Stimulated activated CD8-positive, alpha-beta memory T cell treated with anti-CD3 and anti-CD28 coated beads, Interleukin-7, amount 100 ng/mL, for 24 hours (primary cell): ENCODE measurements at regions not wholly inside any gene's neighbourhood (a gene's known extent, or its start where the extent isn't known, plus 50 kb on each side); places are given as distances from the start of the nearest gene placed in this dataset.

ENCODE experiments used
- DNase-seq: peaks from one replicate; pipeline ENCODE4 v3.0.0-alpha.2; 2020; ENCODE audit warnings: low read depth

DNA sequence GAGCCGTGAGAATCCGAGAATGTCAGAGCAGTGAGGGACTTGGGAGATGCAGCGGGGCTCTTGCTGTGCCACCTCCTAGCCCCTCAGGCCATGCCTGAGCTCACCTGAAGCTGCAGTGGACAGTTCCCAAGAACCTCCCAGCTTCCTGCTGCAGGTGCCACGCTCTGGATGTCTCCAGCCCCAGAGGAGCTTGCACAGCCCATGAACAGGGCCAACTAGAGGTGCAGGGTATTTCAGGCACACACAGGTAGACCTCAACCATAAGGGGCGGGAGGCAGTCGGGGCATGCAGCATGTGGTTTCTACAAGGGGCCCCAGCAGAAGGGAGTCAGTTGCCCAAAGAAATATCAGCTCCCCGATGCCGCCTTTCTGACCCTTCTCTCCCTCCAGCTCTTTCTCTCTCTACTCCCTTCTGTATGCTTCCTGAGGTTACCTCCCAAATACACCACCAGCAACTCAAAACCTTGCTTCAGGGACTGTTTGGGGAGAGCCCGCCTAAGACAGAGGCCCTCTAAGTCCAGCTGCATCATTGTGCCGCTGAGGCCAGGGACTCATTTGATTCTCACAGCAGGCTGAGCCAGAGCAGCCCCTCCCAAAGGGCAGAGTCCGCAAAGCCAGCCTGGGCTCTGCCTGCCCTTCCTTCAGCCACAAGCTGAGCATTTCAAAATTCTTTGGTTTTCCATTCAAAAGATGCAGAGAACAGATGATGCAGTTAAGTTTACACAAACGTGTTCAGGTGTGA, 209.8 kb downstream of the MATN1 start:
- no peak for DNase-seq

DNA sequence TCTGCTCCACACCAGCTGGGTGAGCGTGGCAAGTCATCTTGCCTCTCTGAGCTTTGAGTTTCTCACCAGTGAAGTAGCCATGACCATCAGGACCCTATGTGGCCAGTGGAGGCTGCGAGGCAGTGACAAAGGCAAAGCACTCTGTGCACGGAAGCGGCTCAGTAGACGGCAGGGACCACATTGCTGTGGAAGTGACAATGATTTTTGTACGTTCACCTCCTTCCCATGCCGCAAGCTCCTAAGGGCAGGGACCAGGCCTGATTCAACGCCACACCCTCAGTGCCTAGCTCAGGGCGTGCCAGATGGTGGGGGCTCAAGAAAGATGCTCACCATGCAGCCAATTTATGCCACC, 210.5 kb downstream of the MATN1 start:
- DNase-seq = no peak

DNA sequence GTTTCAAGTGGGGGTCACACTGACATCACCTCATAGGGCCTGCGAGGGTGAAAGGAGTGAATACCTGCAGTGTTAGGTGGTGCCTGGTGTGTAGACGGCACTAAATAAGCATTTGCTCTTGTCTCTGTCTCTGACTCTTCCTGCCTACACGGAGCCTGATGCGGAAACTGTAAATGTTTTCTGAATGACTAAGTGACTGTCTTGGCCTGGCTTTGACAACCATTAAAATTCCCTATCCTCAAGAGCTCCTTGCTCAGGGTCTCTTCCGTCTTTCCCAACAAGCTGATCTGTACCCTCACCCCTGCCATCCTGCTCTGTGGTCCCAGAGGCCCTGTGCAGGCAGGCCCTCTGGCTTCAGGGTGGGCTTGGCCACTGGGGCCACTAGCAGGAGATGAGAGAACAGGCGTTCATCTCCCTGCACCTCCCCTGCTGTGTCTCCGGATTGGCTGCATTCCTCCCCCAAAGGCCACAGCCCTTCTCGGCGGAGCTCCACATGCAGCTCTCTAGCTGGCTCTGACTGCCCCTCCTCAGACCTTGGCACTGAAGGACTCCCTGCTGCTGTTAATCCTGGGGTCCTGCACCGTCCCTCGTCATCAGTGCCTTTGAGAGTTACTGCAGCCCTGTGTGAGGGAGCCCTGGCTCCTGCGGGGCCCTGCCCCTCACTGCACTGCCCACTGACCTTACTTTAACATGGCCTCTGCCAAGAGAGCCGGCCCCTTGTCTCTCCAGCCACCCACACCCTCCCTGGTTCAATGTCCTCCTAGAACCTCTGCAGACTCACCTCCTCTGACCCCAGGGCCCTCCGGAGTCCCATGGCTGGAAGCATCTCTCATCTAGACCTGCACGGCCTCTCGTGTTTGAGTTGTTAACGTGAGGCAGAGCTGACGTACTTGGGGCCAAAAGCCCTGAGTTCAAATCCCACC, 211.1 kb downstream of the MATN1 start:
- no peak for DNase-seq

DNA sequence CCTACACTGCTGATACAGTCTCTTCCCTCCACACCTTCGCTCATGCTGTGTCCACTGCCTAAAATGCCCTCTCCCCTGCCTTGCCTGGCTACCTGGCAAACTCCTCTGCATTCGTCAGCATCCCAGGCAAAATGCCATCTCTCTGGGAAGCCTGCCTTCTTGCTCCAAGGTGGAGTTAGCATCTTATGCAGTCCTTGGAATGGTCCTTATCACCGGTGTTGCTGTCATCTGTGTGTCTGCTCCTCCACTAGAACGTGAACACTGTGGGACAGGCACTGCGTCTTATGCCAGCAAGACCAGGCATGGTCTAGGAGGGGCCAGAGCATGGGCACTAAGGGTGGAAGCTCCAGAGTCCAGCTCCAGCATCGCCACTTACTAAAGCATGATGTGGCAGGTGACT, 211.8 kb downstream of the MATN1 start:
- no peak for DNase-seq

DNA sequence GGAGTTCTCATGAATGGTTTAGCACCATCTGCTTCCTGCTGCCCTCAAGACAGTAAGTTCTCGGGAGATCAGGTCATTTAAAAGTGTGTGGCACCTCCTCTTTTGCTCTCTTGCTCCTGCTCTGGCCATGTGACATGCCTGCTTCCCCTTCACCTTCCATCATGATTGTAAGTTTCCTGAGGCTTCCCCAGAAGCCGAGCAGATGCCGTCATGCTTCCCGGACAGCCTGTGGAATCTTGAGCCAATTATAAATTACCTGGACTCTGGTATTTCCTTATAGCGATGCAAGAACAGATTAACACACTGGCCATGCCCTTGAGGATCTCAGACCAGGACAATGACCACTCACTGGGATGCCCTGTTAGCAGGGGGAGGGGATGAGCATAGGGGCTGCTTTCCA, 212.3 kb downstream of the MATN1 start:
- no peak for DNase-seq

DNA sequence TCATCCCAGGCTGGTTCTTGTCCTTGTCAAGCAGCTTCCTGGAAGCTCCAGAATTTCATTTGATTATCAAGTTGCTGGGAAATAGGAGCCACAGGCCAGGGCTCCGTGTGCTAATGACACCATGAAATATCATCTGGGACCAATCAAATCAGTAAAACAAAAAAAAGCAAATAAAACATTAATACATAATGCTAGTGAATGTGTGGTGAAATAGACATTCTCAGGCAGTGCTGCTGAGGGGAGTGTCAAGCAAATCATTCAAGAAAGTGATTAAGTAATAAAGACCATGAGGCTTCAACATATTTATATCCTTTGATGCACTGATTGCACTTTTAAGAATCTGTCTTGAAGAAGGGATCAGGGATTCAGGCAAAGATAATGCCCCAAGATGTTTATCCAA, 213.7 kb downstream of the MATN1 start:
- no peak for DNase-seq

DNA sequence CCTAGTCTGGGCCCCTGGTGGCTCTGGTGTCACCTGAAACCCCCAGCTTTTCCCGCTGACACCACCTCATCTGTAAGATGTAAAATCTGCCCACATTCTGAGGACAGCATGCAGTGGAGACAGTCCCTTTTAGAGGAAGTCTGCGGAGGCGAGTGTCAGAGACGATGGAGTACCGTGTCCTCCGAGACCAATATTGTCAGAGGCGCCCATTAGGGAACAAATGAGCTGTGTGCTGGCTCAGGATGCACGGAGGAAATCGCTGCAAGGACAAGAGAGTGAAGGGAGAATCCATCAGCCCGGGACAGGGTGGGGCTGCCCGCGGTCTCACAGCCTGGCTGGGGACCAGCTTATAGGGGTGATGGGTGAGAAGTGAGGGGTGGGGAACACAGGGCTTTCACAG, 214.8 kb downstream of the MATN1 start:
- DNase-seq = no peak

DNA sequence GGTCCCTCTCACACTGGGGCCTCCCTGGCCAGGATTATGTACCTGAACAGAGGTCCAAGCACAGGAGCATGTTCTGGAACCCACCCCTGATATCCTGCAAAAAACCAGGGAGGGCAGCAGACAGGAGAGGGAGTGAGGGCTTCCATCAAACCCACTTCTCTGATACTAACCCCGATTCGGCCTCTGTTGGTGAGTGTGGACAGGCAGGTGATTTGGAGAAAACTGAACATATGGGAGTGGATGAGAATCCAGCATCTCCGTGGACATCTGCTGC, 215.3 kb downstream of the MATN1 start:
- DNase-seq = no peak

DNA sequence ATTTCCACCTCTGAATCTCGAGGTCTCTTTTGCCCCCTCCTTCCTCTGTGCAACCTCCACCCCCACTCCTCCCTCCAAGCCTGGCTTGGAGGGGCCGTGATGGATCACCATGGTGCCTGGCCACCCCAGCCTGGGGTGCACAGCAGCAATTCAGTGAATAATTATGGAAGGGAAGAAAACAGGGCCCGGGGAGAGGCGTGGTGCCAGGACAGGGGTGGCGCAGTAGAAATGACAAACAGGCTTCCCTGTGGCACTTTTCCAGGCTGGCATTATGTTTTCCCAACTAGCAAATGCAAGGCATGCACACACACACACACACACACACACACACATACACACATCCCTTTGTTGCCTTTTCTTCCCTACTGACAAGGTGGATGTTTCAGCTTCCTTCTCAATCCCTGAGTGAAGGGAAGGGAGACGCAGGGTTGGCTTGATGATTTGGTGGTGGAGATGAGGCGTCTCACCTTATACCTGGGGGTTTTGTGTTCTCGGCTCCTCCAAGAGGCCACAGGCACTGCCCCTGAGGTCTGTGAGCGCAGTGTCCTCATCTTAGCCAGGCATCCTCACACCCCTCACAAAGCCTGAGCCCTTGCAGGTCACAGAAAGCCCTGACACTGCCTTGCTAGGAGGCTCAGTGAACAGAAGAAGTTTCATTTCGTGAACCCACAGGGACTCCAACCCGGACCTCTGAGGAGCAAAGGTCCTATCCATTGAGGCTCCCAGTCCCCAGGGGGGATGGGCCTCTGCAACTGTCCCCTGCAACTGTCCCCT, 215.8 kb downstream of the MATN1 start:
- DNase-seq = no peak

DNA sequence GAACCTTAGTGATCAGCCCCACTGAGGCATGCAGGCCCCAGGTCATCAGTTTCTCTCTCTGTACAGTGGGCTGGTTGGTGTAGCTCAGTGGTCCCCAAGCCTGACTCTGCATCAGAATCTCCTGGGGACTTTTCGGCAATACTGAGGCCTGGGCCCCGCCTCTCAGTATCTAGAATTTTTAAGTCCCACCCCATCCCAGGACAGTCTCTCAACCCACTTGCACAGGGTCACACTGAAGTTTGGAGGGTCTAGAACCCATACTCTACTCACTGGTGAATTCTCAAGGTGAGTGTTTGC, 216.4 kb downstream of the MATN1 start:
- no peak for DNase-seq

DNA sequence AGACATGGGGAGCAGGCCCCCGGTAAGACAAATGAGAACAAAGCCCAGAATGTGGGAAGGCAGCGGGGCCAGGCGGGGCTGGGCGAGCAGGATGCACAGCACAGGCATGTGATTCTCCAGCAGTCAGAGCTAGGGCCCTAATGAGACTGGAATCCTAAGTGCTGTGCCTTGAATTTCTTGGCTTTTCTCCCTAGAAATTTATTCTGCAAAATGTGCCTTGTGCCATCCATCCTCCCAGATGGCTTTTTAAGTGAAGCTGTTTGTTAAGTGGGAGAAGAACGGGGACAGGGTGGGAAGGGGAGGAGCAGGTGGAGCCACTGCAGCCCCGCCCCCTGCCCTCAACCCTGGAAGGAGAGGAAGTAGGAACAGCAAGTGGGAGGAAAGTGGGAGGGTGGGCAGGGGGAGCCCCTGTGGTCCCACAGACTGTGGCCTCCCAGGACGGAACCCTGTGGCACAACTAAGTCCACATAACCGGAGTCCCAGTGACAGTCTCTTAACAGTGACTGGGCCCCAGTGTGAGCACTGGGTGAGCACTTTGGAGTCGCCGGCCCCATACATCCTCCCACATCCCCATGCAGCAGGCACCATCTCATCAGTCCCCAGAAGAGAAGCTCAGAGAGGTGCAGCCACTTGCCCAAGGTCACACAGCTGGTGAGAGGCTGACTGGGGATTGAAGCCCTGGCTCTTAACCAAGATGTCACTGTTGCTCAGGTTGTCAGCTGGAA, 216.9 kb downstream of the MATN1 start:
- DNase-seq = no peak

DNA sequence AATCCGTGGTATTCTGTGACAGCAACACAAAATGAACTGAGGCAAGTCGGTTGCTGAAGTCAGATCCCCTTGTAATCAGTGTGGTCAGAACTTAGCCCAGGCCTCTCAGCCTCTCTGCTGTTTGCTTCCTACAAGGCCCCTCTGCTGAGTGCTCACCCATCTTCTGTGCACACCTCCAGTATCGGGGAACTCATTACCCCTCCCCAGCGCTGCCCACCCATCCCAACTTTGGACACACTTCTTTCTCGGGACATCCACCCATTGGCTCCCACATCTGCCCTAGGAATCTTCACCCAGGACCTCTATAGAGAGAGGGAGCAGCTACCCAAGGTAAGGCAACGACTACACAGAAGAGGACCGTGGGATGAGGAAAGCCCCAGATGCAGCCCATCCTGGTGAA, 217.5 kb downstream of the MATN1 start:
- no peak for DNase-seq

DNA sequence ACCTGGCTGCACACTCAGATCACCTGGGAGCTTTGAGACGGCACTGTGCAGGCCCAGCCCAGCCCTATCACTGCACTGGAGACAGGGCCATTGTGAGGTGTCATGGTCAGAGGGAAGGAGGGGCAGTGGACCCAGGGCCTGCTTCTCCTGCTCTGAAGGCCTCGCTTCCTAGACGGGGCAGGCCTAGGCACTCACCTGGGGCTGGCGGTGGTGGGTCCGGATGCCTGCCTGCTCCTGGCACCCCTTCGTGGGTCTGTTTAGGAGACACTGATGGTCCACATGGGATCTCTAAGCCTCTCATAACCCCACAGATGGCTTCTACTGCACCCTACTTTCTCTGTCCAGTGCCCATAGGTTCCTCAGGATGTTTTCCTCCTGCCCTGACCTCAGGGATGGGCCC, 230.9 kb downstream of the MATN1 start:
- no peak for DNase-seq

DNA sequence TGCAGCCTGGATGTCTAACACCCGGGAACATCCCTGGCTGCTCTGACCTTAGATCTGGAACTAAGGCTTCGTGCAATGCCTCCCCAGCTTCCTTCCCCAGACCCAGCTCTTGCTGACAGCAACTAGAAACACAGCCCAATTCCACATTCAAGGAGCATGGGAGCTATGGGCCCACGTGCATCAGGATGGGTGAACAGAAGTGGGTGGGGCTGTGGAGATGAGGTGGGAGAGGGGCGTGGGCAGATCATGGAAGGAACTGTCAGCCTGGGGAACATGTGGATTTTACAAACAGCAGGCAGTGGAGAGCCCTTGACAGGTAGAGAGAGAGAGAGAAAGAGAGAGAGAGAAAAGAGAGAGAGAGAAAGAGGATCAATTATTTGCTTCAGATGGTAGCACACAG, 231.6 kb downstream of the MATN1 start:
- no peak for DNase-seq

DNA sequence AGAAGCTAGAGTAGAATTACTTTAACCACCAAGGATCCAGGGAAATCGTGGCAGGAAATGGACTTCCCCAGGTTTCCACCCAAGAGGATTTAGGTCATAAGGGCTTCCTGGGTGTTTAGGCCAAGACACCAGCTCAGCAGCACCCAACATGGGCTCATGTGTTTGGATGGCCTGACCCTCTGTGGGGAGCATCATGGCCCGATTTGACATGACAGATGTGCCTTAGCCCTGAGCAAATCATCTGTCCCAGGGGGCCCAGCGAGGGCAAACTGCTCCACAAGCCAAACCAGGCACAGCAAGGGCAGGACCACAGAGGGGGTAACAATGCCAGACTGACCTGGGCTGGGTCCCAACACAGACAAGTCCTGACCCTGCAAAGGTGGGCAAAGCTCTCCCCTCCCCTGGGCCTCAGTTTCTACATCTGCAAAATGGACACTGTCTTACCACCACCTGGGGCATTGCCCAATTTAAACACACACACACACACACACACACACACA, 232.8 kb downstream of the MATN1 start:
- DNase-seq = no peak

DNA sequence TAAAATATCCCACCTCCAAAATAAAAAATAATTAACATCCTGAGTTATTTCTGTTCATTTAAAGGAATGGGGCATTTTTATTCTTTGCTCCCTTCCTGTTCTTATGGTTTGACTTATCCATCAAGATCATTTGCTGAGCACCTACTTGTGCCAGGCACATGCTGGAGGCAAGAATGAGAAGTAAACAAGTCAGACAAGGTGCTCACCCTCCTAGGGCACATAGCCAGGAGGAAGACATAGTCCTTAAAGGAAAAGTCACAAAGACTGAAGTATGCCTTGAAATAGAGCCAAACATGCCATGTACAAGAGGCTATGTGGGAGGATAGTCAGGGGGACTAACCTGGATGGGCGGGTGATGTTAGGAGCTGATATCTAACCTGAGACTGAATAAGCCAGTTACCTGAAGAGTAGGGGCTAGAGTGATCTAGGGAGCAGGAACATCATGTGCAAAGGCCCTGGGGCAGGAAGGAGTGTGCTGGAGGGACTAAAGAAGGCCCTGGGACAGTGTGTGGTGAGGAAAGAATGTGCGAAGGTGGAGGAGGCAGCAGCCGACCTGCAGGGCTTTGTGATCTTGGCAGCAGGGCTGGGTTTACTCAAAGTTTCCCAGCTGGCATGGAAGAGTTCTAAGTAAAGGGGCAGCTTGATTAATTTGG, 233.5 kb downstream of the MATN1 start:
- DNase-seq = no peak

DNA sequence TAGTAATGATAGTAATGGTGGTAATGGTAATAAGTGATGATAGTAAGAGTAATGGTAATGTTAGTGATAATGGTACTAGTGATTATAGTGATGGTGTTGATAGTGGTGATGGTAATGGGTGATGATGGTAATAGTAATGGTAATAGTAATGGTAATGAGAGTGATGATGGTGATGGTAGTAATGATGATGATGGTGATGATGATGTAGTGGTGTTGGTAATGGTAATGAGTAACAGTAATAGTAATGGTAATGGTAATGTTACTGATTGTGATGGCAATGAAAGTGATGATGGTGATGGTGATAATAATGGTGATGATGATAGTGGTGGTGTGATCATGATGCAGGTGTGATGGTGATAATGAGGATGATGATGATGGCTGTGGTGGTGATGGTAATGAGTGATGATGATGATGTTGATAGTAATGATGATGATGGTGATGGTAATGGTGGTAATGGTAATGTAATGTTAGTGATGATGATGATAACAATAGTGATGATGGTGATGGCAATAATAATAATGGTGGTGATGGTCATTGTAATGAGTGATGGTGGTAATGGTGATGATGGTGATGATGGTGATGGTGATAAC, 235.0 kb downstream of the MATN1 start:
- DNase-seq = no peak

DNA sequence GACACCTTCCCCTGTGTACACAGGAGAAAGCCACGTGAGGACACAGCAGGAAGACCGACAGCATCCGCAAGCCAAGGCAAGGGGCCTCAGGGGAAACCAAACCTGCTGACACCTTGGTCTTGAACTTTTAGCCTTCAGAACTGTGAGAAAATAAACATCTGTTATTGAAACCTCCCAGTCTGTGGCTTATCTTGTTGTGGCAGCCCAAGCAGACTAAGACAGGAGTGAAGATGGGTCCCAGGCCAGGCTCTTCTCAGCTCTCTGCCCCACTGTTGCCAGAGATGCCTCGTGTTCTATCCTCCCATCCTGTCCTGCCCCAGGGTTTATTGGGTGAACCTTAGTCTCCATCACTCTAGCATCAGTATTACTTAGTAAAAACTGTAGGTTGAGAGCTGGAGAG, 236.3 kb downstream of the MATN1 start:
- DNase-seq = no peak

DNA sequence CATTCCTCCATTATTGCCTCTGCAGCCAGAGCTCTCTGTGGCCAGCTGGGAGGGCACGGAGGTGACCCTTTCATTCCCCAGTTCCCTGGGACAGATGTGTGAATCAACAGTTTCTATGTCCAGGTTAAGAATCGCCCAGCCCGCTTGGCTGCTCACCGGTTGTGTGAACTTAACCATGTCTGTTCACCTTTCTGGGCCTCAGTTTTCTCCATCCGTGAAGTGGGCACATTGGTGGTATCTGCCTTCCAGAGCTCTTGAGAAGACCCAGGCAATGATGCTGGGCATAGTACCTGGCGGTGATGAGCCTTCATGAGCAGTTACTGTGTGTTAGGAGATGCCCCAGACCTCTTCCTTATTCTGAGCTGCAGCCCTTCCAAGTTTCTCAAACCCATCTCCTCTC, 238.3 kb downstream of the MATN1 start:
- no peak for DNase-seq

DNA sequence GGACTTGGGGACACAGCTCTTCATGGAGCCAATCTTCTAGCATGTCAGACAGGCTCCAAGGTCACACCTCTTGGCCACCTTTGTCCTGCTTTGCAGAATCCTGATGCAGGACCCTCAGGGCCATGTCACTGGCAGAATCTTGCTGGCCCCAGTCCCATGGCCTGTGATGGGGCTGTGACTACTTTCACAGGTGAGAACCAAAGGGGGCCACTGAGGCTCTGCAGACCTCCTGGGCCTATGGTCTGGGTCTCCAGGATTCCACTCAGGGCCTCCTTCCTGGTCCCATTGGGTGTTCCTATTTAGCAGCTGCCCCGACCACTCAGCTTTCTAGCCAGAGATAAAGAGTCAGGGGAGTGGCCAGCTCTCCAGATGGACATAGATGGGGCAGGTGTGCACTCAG, 238.7 kb downstream of the MATN1 start:
- DNase-seq = no peak

DNA sequence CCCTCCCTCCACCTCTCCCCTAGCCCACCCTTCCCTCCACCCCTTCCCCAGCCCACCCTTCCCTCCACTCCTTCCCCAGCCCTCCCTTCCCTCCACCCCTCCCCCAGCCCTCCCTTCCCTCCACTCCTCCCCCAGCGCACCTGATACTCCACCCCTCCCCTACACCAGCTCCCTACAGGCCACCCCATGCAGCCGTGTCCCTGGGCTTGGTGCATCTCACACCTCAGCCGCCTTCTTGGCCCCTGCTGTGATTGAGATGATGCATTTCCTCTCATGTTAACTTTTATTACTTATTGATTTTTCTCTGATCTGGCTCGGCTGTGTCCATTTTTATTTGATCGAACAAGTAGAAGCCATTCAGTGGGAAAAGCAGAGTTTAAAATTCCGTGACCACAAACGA, 243.8 kb downstream of the MATN1 start:
- no peak for DNase-seq
